A549 (cell line): ENCODE measurements at regions not wholly inside any gene's neighbourhood (a gene's known extent, or its start where the extent isn't known, plus 50 kb on each side); places are given as distances from the start of the nearest gene placed in this dataset.

Experiments
- ATAC-seq, 2 experiments: fragments of 200-7000 bp in 1 of 2; fragments of >200 bp in 1 of 2; cut with Nextera tagmentation in 1 of 2; cut with Tn5 transposase in 1 of 2; 3 replicates each; pipeline versions ENCODE4 v1.8.0 to v1.9.1; 2018 to 2020; ENCODE audit warnings: mild to moderate bottlenecking in 1 of 2, moderate library complexity in 1 of 2
- CTCF ChIA-PET: fragments of 300-600 bp; sonication (Branson Sonifier 250); formaldehyde crosslinking; extraction: SDS; loops from one replicate; lab custom pipeline; 2021; ENCODE audit warnings: antibody characterized with exemption, inconsistent platforms; lab: Yijun Ruan, JAX
- POLR2A ChIA-PET: fragments of 350-600 bp; formaldehyde crosslinking; extraction: SDS; loops from one replicate; lab custom pipeline; 2021; ENCODE audit warnings: antibody characterized with exemption, inconsistent platforms; lab: Yijun Ruan, JAX
- DNase-seq, 2 experiments: peaks; one replicate each; pipeline versions ENCODE4 v3.0.0 to v3.0.0-alpha.2; 2011 to 2016; ENCODE audit warnings: low read depth in 1 of 2, low spot score in 1 of 2
- FAIRE-seq: peaks from 2 replicates; lab custom pipeline; 2011; peaks lifted over from hg19 to GRCh38; lab: Jason Lieb, UNC
- H3K27ac ChIP-seq, 2 experiments: fragments of >200 bp; sonication (Bioruptor Twin); formaldehyde crosslinking; 3 replicates each; pipeline ENCODE4 v1.5.1; 2016 to 2017
- H3K4me1 ChIP-seq: fragments of >200 bp; sonication (Bioruptor Twin); formaldehyde crosslinking; 3 replicates; pipeline ENCODE4 v1.6.1; 2016
- H3K4me2 ChIP-seq: fragments of >200 bp; sonication (Bioruptor Twin); formaldehyde crosslinking; 3 replicates; pipeline ENCODE4 v1.6.1; 2016
- H3K4me3 ChIP-seq: fragments of >200 bp; sonication (Bioruptor Twin); formaldehyde crosslinking; 3 replicates; pipeline ENCODE4 v1.5.1; 2016
- H3K9me3 ChIP-seq: fragments of >200 bp; sonication (Bioruptor Twin); formaldehyde crosslinking; 3 replicates; pipeline ENCODE4 v1.6.1; 2016
- CBX2 ChIP-seq: fragments of 200-600 bp; sonication (generic); IDR thresholded peaks from 2 replicates; pipeline ENCODE4 v1.6.1; 2016; ENCODE audit warnings: low read depth, mild to moderate bottlenecking, borderline replicate concordance
- CBX8 ChIP-seq: fragments of 200-600 bp; sonication (generic); IDR thresholded peaks from 2 replicates; pipeline ENCODE4 v1.6.1; 2016
- CHD2 ChIP-seq: fragments of 150-350 bp; IDR thresholded peaks from 2 replicates; pipeline ENCODE4 v1.6.1; 2014; ENCODE audit warnings: low read length; ENCODE audit not compliant: partially characterized antibody
- CHD4 ChIP-seq: fragments of 200-600 bp; sonication (generic); IDR thresholded peaks from 2 replicates; pipeline ENCODE4 v1.6.1; 2016; ENCODE audit warnings: antibody characterized with exemption, mild to moderate bottlenecking, borderline replicate concordance
- EHMT2 ChIP-seq: fragments of 200-600 bp; sonication (generic); IDR thresholded peaks from 2 replicates; pipeline ENCODE4 v1.6.1; 2016; ENCODE audit warnings: antibody characterized with exemption, low read depth, mild to moderate bottlenecking, moderate library complexity
- FOSB ChIP-seq: fragments of 250-450 bp; sonication (Bioruptor Pico); IDR thresholded peaks from 2 replicates; pipeline ENCODE4 v1.5.0; 2020; ENCODE audit warnings: mild to moderate bottlenecking, moderate library complexity
- HOXA7 ChIP-seq: fragments of 250-450 bp; sonication (Bioruptor Pico); IDR thresholded peaks from 2 replicates; pipeline ENCODE4 v1.5.0; 2020; ENCODE audit warnings: mild to moderate bottlenecking, moderate library complexity
- HOXB13 ChIP-seq: fragments of 250-450 bp; sonication (Bioruptor Pico); IDR thresholded peaks from 2 replicates; pipeline ENCODE4 v1.5.0; 2020; ENCODE audit warnings: low read depth, mild to moderate bottlenecking, moderate library complexity
- HOXB5 ChIP-seq: fragments of 250-450 bp; sonication (Bioruptor Pico); IDR thresholded peaks from 2 replicates; pipeline ENCODE4 v1.5.0; 2020; ENCODE audit warnings: mild to moderate bottlenecking, moderate library complexity
- JUNB ChIP-seq: fragments of >200 bp; sonication (Bioruptor Twin); formaldehyde crosslinking; IDR thresholded peaks from 2 replicates; pipeline ENCODE4 v1.6.1; 2016
- KDM5A ChIP-seq: fragments of 200-600 bp; sonication (generic); IDR thresholded peaks from 2 replicates; pipeline ENCODE4 v1.6.1; 2016; ENCODE audit warnings: antibody characterized with exemption, mild to moderate bottlenecking
- MAFK ChIP-seq: fragments of 450-650 bp; IDR thresholded peaks from 2 replicates; pipeline ENCODE4 v1.6.1; 2014; ENCODE audit not compliant: partially characterized antibody
- NR3C1 ChIP-seq: fragments of >200 bp; sonication (Bioruptor Twin); formaldehyde crosslinking; IDR thresholded peaks from 3 replicates; pipeline ENCODE4 v1.6.1; 2017
- POLR2AphosphoS2 ChIP-seq: conservative IDR thresholded peaks from 2 replicates; pipeline ENCODE4 v1.6.1; 2012; ENCODE audit warnings: low read length, improper control_type of control experiment, inconsistent platforms
- SMC3 ChIP-seq: fragments of >200 bp; sonication (Bioruptor Twin); formaldehyde crosslinking; IDR thresholded peaks from 3 replicates; pipeline ENCODE4 v1.6.1; 2018; ENCODE audit warnings: inconsistent platforms
- ZSCAN20 ChIP-seq: fragments of 250-450 bp; sonication (Bioruptor Pico); IDR thresholded peaks from 2 replicates; pipeline ENCODE4 v1.8.0; 2022; ENCODE audit warnings: mild to moderate bottlenecking, moderate library complexity
- WGBS: methylation state at CpG from one replicate; pipeline ENCODE4 v1.1.6; 2017; ENCODE audit errors: missing lambda C conversion rate; 5-methylcytosine and 5-hydroxymethylcytosine counted together
- TF ChIP-seq, protein P1 (sequence below): fragments of >200 bp; sonication (Bioruptor Twin); formaldehyde crosslinking; IDR thresholded peaks from 3 replicates; pipeline ENCODE4 v1.5.1; 2016
- TF ChIP-seq, protein P2 (sequence below): fragments of 200-600 bp; sonication (generic); IDR thresholded peaks from 2 replicates; pipeline ENCODE4 v1.6.1; 2016; ENCODE audit warnings: antibody characterized with exemption, mild to moderate bottlenecking, moderate library complexity
- TF ChIP-seq, protein P3 (sequence below): IDR thresholded peaks from 2 replicates; pipeline ENCODE4 v1.6.1; 2012
- TF ChIP-seq, protein P4 (sequence below): fragments of 450-650 bp; IDR thresholded peaks from 2 replicates; pipeline ENCODE4 v1.6.1; 2014; ENCODE audit warnings: antibody characterized with exemption

DNA sequence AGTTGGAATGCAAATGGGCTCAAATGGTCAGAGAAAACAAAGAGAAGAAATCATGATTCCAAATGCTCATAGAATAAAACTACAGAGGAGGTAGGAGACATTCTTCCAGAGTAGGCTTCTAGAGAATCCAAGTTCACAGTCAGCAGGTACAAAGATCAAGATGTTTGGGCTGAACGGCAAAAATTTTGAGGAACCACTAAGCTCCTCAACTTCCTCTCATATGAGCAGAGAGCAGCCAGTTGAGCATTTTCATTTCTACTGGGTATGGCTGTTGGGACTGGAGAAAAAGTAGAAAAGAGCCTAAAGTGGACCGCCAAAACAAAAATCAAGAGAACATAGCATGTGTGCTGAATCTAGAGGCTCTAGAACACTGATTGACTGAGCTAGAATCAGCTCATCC is 73.8 kb upstream of the ARID2 start:
- FAIRE-seq (no peak), DNase-seq (no peak), ATAC-seq (no peak)
- ChIA-PET POLR2A (interaction anchor here (0.8 kb wide), 1 partner anchor 70 kb away, joined by 3 read pairs; no protein-coding TSS in a partner anchor), CTCF (interaction anchor here (1.0 to 1.1 kb wide), 2 partner anchors 11 to 71 kb away, joined by 3 to 4 read pairs; no protein-coding TSS in a partner anchor)
- H3K4me3 ChIP-seq, result no peak overlapping the region
- H3K4me1 ChIP-seq, result 0 out of 3 replicates have a peak, but pooled peaks cover 4% of the 10 kb centered on the region
- H3K27ac ChIP-seq, result no peak overlapping the region
- TF ChIP-seq NR3C1, result no peak
- no peak for TF ChIP-seq HOXB5 (CRISPR knock-in tag)
- TF ChIP-seq CHD2, result no peak
- no peak for TF ChIP-seq CBX8
- TF ChIP-seq, protein P1, sequence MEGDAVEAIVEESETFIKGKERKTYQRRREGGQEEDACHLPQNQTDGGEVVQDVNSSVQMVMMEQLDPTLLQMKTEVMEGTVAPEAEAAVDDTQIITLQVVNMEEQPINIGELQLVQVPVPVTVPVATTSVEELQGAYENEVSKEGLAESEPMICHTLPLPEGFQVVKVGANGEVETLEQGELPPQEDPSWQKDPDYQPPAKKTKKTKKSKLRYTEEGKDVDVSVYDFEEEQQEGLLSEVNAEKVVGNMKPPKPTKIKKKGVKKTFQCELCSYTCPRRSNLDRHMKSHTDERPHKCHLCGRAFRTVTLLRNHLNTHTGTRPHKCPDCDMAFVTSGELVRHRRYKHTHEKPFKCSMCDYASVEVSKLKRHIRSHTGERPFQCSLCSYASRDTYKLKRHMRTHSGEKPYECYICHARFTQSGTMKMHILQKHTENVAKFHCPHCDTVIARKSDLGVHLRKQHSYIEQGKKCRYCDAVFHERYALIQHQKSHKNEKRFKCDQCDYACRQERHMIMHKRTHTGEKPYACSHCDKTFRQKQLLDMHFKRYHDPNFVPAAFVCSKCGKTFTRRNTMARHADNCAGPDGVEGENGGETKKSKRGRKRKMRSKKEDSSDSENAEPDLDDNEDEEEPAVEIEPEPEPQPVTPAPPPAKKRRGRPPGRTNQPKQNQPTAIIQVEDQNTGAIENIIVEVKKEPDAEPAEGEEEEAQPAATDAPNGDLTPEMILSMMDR, result no peak
- H3K4me2 ChIP-seq, result no peak overlapping the region
- H3K9me3 ChIP-seq, result 0 out of 3 replicates have a peak, but pooled peaks cover 5% of the 10 kb centered on the region
- 67% methylated on average over 2 of the region's 2 CpGs for WGBS

DNA sequence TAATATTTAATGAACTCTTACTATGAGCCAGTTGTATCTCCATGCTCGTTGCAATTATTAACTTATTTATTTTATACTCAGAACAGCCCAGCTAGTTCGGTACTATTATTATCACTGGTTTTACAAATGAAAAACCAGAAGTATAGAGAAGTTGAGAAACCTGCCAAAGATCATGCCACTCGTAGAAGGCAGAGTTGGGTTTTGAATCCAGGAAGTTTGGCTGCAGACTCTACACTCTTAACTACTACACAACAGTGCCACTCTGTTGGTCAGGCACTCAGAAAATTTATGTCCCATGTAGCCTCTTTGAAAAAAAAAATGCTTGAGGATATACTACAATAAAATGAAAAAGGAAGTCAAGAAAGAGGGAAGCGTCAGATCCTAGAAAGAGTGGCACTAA is 71.5 kb upstream of the ARID2 start:
- Histone ChIP-seq H3K4me2 (no peak overlapping the region), H3K27ac (no peak overlapping the region), H3K9me3 (0 out of 3 replicates have a peak, but pooled peaks cover 5% of the 10 kb centered on the region), H3K4me3 (no peak overlapping the region), H3K4me1 (0 out of 3 replicates have a peak, but pooled peaks cover 4% of the 10 kb centered on the region)
- ChIA-PET POLR2A (no interaction called here), CTCF (no interaction called here)
- ATAC-seq (no peak), DNase-seq (no peak), FAIRE-seq (no peak)
- WGBS, result 32% methylated on average over 4 of the region's 4 CpGs
- TF ChIP-seq HOXA7 (CRISPR knock-in tag), result no peak

DNA sequence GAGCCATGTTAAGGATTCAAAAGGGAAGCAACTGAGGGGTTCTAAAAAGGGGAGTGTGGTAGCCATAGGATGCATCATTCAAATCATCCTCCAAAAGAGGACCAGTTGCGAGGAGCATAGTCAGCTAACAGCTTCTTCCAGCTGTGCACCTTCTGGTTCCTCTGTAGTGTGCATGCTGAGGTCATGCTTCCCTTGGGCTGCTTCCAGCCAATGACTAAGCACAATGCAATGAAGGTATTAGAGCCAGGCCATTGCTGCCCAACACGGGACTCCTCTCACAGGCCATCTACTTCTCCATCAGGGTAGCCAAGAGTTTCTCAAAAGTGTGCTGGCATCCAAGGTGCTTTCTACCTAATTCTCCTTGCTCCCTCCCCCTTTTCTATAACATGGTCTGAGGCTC is 69.2 kb upstream of the ARID2 start:
- no peak overlapping the region for H3K4me2 ChIP-seq
- FAIRE-seq, result no peak
- CTCF ChIA-PET, result no interaction called here

DNA sequence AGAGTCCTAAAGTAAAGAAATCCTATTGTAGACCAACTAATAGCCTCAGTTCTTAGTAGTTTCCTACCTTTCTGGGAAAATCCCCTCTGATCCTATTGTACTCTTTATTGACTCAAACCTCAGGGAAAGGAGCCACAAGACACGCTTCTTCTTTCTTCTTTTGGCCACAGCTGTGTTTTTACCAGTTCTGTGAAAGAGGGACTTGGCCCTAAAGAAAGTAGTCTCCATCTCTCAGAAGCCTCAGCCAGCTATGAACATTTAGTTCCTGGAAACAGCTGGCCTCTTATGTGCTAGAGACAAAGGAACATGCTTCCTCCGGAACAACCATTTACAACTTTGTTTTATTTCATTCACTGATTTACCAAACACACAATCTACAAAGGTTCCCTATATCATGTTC is 66.1 kb upstream of the ARID2 start:
- FAIRE-seq, result no peak
- CTCF ChIA-PET, result interaction anchor here (1.1 kb wide), 1 partner anchor 59 kb away, joined by 3 read pairs; no protein-coding TSS in a partner anchor
- no peak for ATAC-seq
- 0 out of 3 replicates have a peak, but pooled peaks cover 4% of the 10 kb centered on the region for H3K4me1 ChIP-seq
- H3K9me3 ChIP-seq, result 0 out of 3 replicates have a peak, but pooled peaks cover 5% of the 10 kb centered on the region
- no peak overlapping the region for H3K4me2 ChIP-seq
- no peak overlapping the region for H3K4me3 ChIP-seq
- POLR2A ChIA-PET, result no interaction called here
- DNase-seq, result no peak
- TF ChIP-seq CBX8 (no peak), JUNB (no peak), FOSB (CRISPR knock-in tag) (no peak), SMC3 (no peak), CBX2 (no peak), EHMT2 (no peak), HOXB13 (CRISPR knock-in tag) (no peak), KDM5A (no peak), CHD4 (no peak), ZSCAN20 (CRISPR knock-in tag) (no peak), HOXA7 (CRISPR knock-in tag) (no peak), POLR2AphosphoS2 (no peak)
- TF ChIP-seq, protein P2, sequence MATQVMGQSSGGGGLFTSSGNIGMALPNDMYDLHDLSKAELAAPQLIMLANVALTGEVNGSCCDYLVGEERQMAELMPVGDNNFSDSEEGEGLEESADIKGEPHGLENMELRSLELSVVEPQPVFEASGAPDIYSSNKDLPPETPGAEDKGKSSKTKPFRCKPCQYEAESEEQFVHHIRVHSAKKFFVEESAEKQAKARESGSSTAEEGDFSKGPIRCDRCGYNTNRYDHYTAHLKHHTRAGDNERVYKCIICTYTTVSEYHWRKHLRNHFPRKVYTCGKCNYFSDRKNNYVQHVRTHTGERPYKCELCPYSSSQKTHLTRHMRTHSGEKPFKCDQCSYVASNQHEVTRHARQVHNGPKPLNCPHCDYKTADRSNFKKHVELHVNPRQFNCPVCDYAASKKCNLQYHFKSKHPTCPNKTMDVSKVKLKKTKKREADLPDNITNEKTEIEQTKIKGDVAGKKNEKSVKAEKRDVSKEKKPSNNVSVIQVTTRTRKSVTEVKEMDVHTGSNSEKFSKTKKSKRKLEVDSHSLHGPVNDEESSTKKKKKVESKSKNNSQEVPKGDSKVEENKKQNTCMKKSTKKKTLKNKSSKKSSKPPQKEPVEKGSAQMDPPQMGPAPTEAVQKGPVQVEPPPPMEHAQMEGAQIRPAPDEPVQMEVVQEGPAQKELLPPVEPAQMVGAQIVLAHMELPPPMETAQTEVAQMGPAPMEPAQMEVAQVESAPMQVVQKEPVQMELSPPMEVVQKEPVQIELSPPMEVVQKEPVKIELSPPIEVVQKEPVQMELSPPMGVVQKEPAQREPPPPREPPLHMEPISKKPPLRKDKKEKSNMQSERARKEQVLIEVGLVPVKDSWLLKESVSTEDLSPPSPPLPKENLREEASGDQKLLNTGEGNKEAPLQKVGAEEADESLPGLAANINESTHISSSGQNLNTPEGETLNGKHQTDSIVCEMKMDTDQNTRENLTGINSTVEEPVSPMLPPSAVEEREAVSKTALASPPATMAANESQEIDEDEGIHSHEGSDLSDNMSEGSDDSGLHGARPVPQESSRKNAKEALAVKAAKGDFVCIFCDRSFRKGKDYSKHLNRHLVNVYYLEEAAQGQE, result no peak
- TF ChIP-seq, protein P3, sequence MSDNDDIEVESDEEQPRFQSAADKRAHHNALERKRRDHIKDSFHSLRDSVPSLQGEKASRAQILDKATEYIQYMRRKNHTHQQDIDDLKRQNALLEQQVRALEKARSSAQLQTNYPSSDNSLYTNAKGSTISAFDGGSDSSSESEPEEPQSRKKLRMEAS, result no peak
- 48% methylated on average over 2 of the region's 2 CpGs for WGBS
- no peak overlapping the region for H3K27ac ChIP-seq

More for the DNA sequence above, 69.2 kb upstream of the ARID2 start:
- Histone ChIP-seq H3K27ac (no peak overlapping the region), H3K4me1 (0 out of 3 replicates have a peak, but pooled peaks cover 4% of the 10 kb centered on the region), H3K9me3 (0 out of 3 replicates have a peak, but pooled peaks cover 5% of the 10 kb centered on the region), H3K4me3 (no peak overlapping the region)
- ATAC-seq (peak; percentile 55 to 70; a peak in 4 of 6 replicates), DNase-seq (peak in 1 of 2 experiments; percentile 37)
- peak; percentile 49 for TF ChIP-seq MAFK
- TF ChIP-seq, protein P4, sequence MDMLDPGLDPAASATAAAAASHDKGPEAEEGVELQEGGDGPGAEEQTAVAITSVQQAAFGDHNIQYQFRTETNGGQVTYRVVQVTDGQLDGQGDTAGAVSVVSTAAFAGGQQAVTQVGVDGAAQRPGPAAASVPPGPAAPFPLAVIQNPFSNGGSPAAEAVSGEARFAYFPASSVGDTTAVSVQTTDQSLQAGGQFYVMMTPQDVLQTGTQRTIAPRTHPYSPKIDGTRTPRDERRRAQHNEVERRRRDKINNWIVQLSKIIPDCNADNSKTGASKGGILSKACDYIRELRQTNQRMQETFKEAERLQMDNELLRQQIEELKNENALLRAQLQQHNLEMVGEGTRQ, result no peak
- TF ChIP-seq CBX2, result no peak
- no peak for TF ChIP-seq POLR2AphosphoS2
- no peak for TF ChIP-seq ZSCAN20 (CRISPR knock-in tag)
- 39% methylated on average over 2 of the region's 2 CpGs for WGBS
- POLR2A ChIA-PET, result no interaction called here
